ENCODE measurements at regions not wholly inside any gene's neighbourhood (a gene's known extent, or its start where the extent isn't known, plus 50 kb on each side); places are given as distances from the start of the nearest gene placed in this dataset.

DNA sequence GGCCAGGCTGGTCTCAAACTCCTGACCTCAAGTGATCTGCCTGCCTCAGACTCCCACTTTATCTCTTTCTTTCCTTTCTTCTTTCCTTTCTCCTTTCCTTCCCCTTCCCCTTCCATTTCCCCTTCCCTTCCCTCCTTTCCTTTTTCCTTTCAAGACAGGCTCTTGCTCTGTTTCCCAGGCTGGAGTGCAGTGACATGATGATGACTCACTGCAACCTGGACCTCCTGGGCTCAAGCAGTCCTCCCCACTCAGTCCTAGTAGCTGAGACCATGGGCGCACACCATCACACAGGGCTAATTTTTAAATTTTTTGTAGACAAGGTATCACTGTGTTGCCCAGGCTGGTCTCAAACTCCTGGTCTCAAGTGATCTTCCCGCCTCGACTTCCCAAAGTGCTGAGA, 377.6 kb upstream of the ZFP64 start:
- TF ChIP-seq TCF12 (IDR thresholded peaks at IDR 0.05; ENCODE audit: low read depth): no peak
- TF ChIP-seq FOXM1 (IDR thresholded peaks at IDR 0.05; ENCODE audit: borderline replicate concordance, low read depth): no peak
- no peak for TF ChIP-seq TAF1 (IDR thresholded peaks at IDR 0.05; ENCODE audit: low read depth)
- no peak for TF ChIP-seq RAD21 (IDR thresholded peaks at IDR 0.05; ENCODE audit: low read depth)
- TF ChIP-seq ZBTB7A (IDR thresholded peaks at IDR 0.05; ENCODE audit: low read depth): no peak
- no peak for TF ChIP-seq EP300 (IDR thresholded peaks at IDR 0.05; ENCODE audit: borderline replicate concordance)
- TF ChIP-seq, protein P1, sequence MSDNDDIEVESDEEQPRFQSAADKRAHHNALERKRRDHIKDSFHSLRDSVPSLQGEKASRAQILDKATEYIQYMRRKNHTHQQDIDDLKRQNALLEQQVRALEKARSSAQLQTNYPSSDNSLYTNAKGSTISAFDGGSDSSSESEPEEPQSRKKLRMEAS (IDR thresholded peaks at IDR 0.05): no peak
- no peak for TF ChIP-seq CEBPB (IDR thresholded peaks at IDR 0.05)
- TF ChIP-seq EGR1 (IDR thresholded peaks at IDR 0.05): no peak
- TF ChIP-seq YY1 (IDR thresholded peaks at IDR 0.05; ENCODE audit: low read depth): no peak
- TF ChIP-seq, protein P2, sequence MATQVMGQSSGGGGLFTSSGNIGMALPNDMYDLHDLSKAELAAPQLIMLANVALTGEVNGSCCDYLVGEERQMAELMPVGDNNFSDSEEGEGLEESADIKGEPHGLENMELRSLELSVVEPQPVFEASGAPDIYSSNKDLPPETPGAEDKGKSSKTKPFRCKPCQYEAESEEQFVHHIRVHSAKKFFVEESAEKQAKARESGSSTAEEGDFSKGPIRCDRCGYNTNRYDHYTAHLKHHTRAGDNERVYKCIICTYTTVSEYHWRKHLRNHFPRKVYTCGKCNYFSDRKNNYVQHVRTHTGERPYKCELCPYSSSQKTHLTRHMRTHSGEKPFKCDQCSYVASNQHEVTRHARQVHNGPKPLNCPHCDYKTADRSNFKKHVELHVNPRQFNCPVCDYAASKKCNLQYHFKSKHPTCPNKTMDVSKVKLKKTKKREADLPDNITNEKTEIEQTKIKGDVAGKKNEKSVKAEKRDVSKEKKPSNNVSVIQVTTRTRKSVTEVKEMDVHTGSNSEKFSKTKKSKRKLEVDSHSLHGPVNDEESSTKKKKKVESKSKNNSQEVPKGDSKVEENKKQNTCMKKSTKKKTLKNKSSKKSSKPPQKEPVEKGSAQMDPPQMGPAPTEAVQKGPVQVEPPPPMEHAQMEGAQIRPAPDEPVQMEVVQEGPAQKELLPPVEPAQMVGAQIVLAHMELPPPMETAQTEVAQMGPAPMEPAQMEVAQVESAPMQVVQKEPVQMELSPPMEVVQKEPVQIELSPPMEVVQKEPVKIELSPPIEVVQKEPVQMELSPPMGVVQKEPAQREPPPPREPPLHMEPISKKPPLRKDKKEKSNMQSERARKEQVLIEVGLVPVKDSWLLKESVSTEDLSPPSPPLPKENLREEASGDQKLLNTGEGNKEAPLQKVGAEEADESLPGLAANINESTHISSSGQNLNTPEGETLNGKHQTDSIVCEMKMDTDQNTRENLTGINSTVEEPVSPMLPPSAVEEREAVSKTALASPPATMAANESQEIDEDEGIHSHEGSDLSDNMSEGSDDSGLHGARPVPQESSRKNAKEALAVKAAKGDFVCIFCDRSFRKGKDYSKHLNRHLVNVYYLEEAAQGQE (IDR thresholded peaks at IDR 0.05; ENCODE audit: low read depth): no peak
- TF ChIP-seq, protein P3, sequence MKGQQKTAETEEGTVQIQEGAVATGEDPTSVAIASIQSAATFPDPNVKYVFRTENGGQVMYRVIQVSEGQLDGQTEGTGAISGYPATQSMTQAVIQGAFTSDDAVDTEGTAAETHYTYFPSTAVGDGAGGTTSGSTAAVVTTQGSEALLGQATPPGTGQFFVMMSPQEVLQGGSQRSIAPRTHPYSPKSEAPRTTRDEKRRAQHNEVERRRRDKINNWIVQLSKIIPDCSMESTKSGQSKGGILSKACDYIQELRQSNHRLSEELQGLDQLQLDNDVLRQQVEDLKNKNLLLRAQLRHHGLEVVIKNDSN (IDR thresholded peaks at IDR 0.05): no peak
